ENCODE measurements at regions not wholly inside any gene's neighbourhood (a gene's known extent, or its start where the extent isn't known, plus 50 kb on each side); places are given as distances from the start of the nearest gene placed in this dataset.

- Histone ChIP-seq H4K20me1 (replicated peaks; ENCODE audit: insufficient read depth) (no peaks in the 10 kb centered on the region), H3K4me2 (no peak overlapping the region), H3K4me1 (ENCODE audit: insufficient read depth) (no peaks in the 10 kb centered on the region), H3K9me2 (ENCODE audit: insufficient read depth) (peaks cover 12% of the 10 kb centered on the region), H3K27ac (ENCODE audit: low read depth) (no peak overlapping the region), H3K79me2 (replicated peaks; ENCODE audit: insufficient read depth) (no peaks in the 10 kb centered on the region), H3K4me3 (no peak overlapping the region), H2AFZ (no peak overlapping the region; the same call in 1 of the 2 replicates), H3F3A (replicated peaks; ENCODE audit: low read depth) (no peaks in the 10 kb centered on the region), H3K36me3 (ENCODE audit: insufficient read depth) (no peaks in the 10 kb centered on the region; the same call in 1 of the 2 replicates), H3K27me3 (ENCODE audit: insufficient read depth) (no peaks in the 10 kb centered on the region)
- Mint-ChIP-seq H3K27ac (no peak overlapping the region), H3K4me3 (no peak overlapping the region), H3K9me3 (peaks cover 15% of the 10 kb centered on the region), H3K27me3 (ENCODE audit: insufficient read depth, low read depth, poor library complexity) (peaks cover 4% of the 10 kb centered on the region), H3K4me1 (no peaks in the 10 kb centered on the region; the same call in 2 of the 3 replicates), H3K36me3 (ENCODE audit: low read depth) (peaks cover 14% of the 10 kb centered on the region)
- ATAC-seq (no peak), DNase-seq (ENCODE audit: low spot score) (no peak)
- TF ChIP-seq JUNB (IDR thresholded peaks at IDR 0.05; ENCODE audit: unreplicated experiment) (no peak), CREB1 (CRISPR knock-in tag; IDR thresholded peaks at IDR 0.05; ENCODE audit: low read depth) (no peak), ZNF114 (CRISPR knock-in tag; IDR thresholded peaks at IDR 0.05) (no peak), CTCF (conservative IDR thresholded peaks at IDR 0.05; ENCODE audit: low read depth in 2 of 2) (no peak), REST (IDR thresholded peaks at IDR 0.05; ENCODE audit: unreplicated experiment) (no peak), NANOG (IDR thresholded peaks at IDR 0.05; ENCODE audit: borderline replicate concordance) (no peak), POLR2AphosphoS5 (IDR thresholded peaks at IDR 0.05; ENCODE audit: low read depth) (no peak), STAT1 (IDR thresholded peaks at IDR 0.05; ENCODE audit: unreplicated experiment) (no peak), EZH2 (IDR thresholded peaks at IDR 0.05; ENCODE audit: low read depth, unreplicated experiment) (no peak), ZNF331 (CRISPR knock-in tag; IDR thresholded peaks at IDR 0.05; ENCODE audit: low read depth) (no peak), EZH2phosphoT487 (IDR thresholded peaks at IDR 0.05; ENCODE audit: unreplicated experiment) (no peak)
- TF ChIP-seq, protein P1, sequence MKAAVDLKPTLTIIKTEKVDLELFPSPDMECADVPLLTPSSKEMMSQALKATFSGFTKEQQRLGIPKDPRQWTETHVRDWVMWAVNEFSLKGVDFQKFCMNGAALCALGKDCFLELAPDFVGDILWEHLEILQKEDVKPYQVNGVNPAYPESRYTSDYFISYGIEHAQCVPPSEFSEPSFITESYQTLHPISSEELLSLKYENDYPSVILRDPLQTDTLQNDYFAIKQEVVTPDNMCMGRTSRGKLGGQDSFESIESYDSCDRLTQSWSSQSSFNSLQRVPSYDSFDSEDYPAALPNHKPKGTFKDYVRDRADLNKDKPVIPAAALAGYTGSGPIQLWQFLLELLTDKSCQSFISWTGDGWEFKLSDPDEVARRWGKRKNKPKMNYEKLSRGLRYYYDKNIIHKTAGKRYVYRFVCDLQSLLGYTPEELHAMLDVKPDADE (IDR thresholded peaks at IDR 0.05): no peak
- TF ChIP-seq, protein P2, sequence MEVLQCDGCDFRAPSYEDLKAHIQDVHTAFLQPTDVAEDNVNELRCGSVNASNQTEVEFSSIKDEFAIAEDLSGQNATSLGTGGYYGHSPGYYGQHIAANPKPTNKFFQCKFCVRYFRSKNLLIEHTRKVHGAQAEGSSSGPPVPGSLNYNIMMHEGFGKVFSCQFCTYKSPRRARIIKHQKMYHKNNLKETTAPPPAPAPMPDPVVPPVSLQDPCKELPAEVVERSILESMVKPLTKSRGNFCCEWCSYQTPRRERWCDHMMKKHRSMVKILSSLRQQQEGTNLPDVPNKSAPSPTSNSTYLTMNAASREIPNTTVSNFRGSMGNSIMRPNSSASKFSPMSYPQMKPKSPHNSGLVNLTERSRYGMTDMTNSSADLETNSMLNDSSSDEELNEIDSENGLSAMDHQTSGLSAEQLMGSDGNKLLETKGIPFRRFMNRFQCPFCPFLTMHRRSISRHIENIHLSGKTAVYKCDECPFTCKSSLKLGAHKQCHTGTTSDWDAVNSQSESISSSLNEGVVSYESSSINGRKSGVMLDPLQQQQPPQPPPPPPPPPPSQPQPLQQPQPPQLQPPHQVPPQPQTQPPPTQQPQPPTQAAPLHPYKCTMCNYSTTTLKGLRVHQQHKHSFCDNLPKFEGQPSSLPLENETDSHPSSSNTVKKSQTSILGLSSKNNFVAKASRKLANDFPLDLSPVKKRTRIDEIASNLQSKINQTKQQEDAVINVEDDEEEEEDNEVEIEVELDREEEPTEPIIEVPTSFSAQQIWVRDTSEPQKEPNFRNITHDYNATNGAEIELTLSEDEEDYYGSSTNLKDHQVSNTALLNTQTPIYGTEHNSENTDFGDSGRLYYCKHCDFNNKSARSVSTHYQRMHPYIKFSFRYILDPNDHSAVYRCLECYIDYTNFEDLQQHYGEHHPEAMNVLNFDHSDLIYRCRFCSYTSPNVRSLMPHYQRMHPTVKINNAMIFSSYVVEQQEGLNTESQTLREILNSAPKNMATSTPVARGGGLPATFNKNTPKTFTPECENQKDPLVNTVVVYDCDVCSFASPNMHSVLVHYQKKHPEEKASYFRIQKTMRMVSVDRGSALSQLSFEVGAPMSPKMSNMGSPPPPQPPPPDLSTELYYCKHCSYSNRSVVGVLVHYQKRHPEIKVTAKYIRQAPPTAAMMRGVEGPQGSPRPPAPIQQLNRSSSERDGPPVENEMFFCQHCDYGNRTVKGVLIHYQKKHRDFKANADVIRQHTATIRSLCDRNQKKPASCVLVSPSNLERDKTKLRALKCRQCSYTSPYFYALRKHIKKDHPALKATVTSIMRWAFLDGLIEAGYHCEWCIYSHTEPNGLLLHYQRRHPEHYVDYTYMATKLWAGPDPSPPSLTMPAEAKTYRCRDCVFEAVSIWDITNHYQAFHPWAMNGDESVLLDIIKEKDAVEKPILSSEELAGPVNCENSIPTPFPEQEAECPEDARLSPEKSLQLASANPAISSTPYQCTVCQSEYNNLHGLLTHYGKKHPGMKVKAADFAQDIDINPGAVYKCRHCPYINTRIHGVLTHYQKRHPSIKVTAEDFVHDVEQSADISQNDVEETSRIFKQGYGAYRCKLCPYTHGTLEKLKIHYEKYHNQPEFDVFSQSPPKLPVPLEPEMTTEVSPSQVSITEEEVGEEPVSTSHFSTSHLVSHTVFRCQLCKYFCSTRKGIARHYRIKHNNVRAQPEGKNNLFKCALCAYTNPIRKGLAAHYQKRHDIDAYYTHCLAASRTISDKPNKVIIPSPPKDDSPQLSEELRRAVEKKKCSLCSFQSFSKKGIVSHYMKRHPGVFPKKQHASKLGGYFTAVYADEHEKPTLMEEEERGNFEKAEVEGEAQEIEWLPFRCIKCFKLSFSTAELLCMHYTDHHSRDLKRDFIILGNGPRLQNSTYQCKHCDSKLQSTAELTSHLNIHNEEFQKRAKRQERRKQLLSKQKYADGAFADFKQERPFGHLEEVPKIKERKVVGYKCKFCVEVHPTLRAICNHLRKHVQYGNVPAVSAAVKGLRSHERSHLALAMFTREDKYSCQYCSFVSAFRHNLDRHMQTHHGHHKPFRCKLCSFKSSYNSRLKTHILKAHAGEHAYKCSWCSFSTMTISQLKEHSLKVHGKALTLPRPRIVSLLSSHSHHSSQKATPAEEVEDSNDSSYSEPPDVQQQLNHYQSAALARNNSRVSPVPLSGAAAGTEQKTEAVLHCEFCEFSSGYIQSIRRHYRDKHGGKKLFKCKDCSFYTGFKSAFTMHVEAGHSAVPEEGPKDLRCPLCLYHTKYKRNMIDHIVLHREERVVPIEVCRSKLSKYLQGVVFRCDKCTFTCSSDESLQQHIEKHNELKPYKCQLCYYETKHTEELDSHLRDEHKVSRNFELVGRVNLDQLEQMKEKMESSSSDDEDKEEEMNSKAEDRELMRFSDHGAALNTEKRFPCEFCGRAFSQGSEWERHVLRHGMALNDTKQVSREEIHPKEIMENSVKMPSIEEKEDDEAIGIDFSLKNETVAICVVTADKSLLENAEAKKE (CRISPR knock-in tag; IDR thresholded peaks at IDR 0.05): no peak
These were observed 50.9 kb upstream of the CNIH3 start for GRCh38 chr1:224565186-224565585.
